ENCODE measurements at regions not wholly inside any gene's neighbourhood (a gene's known extent, or its start where the extent isn't known, plus 50 kb on each side); places are given as distances from the start of the nearest gene placed in this dataset.
A peak's percentile ranks its signal among the peaks of the same experiment; 100 is the strongest.
"Not testable (repeated sequence)": the region's sequence is repeated elsewhere in the genome, so short reads cannot be mapped to it uniquely, and the experiment has no call there.

- TF ChIP-seq CTCF (IDR thresholded peaks at IDR 0.05; ENCODE audit: low read length, missing control alignments): no peak
- DNase-seq (ENCODE audit: low read depth): no peak
- no peak overlapping the region for H3K4me3 ChIP-seq (replicated peaks; ENCODE audit: low read depth, low read length)
Observed at GRCh38 chr1:187933562-187934419, 1105.0 kb downstream of the PLA2G4A start.

DNA sequence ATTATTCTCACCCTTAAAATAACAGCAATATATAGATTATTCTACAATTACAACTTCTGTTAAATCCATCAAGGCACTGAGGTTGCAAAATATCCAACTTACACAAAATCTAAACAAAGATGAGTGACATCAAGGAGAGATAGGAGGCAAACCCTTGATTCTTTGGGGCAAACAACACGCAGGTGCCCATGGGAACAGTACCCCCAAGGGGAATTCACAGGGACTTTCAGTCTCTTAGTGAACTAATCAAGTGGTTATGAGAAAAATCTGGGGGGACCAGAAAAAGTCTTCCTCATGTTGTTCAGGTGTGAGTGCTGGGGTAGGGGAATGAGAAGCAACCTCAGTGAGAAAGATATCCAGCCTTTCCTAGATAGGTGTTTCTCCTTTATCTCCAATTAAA, 1107.9 kb downstream of the PLA2G4A start:
- DNase-seq (ENCODE audit: low read depth): no peak
- no peak overlapping the region for H3K4me3 ChIP-seq (replicated peaks; ENCODE audit: low read depth, low read length)
- TF ChIP-seq CTCF (IDR thresholded peaks at IDR 0.05; ENCODE audit: low read length, missing control alignments): no peak

DNA sequence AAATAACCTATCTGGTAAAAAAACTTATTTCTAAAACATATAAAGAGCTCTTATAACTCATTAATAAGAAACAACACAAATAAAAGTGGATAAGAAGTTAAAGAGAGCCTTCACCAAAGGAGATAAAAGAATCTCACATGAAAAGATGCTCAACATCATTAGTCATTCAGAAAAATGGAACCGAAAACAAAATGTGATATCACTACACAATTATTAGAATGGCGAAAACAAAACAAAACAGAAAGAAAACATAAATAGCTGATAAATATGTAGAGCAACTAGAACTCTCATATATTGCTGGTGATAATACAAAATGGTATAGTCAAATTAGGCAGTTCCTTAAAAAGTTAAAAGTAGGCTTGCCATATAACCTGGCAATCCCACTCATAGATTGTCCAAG, 1109.3 kb downstream of the PLA2G4A start:
- no peak for DNase-seq (ENCODE audit: low read depth)
- H3K4me3 ChIP-seq (replicated peaks; ENCODE audit: low read depth, low read length): no peak overlapping the region
- no peak for TF ChIP-seq CTCF (IDR thresholded peaks at IDR 0.05; ENCODE audit: low read length, missing control alignments)

GRCh38 chr1:187942986-187943385, 1114.2 kb downstream of the PLA2G4A start:
- TF ChIP-seq CTCF (IDR thresholded peaks at IDR 0.05; ENCODE audit: low read length, missing control alignments): no peak
- H3K4me3 ChIP-seq (replicated peaks; ENCODE audit: low read depth, low read length): no peak overlapping the region
- no peak for DNase-seq (ENCODE audit: low read depth)

- no peak for TF ChIP-seq CTCF (IDR thresholded peaks at IDR 0.05; ENCODE audit: low read length, missing control alignments)
- DNase-seq (ENCODE audit: low read depth): peak; percentile 3
Observed at GRCh38 chr1:187943606-187944403, 1115.1 kb downstream of the PLA2G4A start.

DNA sequence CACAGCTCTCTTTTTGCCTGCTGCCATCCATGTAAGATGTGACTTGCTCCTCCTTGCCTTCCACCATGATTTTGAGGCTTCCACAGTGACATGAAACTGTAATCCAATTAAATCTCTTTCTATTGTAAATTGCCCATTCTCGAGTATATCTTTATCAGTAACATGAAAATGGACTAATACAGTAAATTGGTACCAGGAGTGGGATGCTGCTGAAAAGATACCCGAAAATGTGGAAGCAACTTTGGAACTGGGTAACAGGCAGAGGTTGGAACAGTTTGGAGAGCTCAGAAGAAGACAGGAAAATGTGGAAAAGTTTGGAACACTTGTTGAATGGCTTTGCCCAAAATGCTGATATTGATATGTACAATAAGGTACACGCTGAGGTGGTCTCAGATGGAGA, 1117.9 kb downstream of the PLA2G4A start:
- DNase-seq (ENCODE audit: low read depth); H3K4me3 ChIP-seq (replicated peaks; ENCODE audit: low read depth, low read length): not testable (repeated sequence)

More at GRCh38 chr1:187943606-187944403, 1115.1 kb downstream of the PLA2G4A start:
- no peak overlapping the region for H3K4me3 ChIP-seq (replicated peaks; ENCODE audit: low read depth, low read length)

GRCh38 chr1:187947359-187947758, 1118.6 kb downstream of the PLA2G4A start:
- DNase-seq (ENCODE audit: low read depth): no peak
- no peak overlapping the region for H3K4me3 ChIP-seq (replicated peaks; ENCODE audit: low read depth, low read length)
- no peak for TF ChIP-seq CTCF (IDR thresholded peaks at IDR 0.05; ENCODE audit: low read length, missing control alignments)
